Neural cell (in vitro differentiated cells): ENCODE measurements at regions not wholly inside any gene's neighbourhood (a gene's known extent, or its start where the extent isn't known, plus 50 kb on each side); places are given as distances from the start of the nearest gene placed in this dataset.

ENCODE experiments used
- H2AFZ ChIP-seq: fragments of 200-600, 300-800 bp; sonication (generic), shearing (Covaris generic); 2 replicates; pipeline ENCODE4 v1.6.0; 2014; ENCODE audit warnings: low read depth, mild to moderate bottlenecking, antibody characterized with exemption, low read length, moderate library complexity
- H3F3A ChIP-seq: fragments of 200-600 bp; shearing (Covaris generic); 2 replicates; pipeline ENCODE4 v1.6.1; 2016; ENCODE audit warnings: mild to moderate bottlenecking, moderate library complexity, mixed read lengths, antibody characterized with exemption, low read length; ENCODE audit not compliant: insufficient read depth, poor library complexity, severe bottlenecking
- H3K27ac ChIP-seq: fragments of 200-600, 300-800 bp; sonication (generic), shearing (Covaris generic); 2 replicates; pipeline ENCODE4 v1.5.1; 2014; ENCODE audit warnings: mild to moderate bottlenecking, low read length, moderate library complexity
- H3K27me3 ChIP-seq: fragments of 300-800, 200-600 bp; sonication (generic), shearing (Covaris generic); 2 replicates; pipeline ENCODE4 v1.6.0; 2014; ENCODE audit warnings: mild to moderate bottlenecking, low read depth, low read length, moderate library complexity; ENCODE audit not compliant: insufficient read depth
- H3K36me3 ChIP-seq: fragments of 300-800, 200-600 bp; sonication (generic), shearing (Covaris generic); 2 replicates; pipeline ENCODE4 v1.5.1; 2014; ENCODE audit warnings: mild to moderate bottlenecking, antibody characterized with exemption, low read length, moderate library complexity; ENCODE audit not compliant: insufficient read depth
- H3K4me2 ChIP-seq: fragments of 300-800, 200-600 bp; sonication (generic), shearing (Covaris generic); 2 replicates; pipeline ENCODE4 v1.6.0; 2014; ENCODE audit warnings: mild to moderate bottlenecking, low read length
- H3K4me3 ChIP-seq: fragments of 300-800, 200-600 bp; sonication (generic), shearing (Covaris generic); 2 replicates; pipeline ENCODE4 v1.5.1; 2014; ENCODE audit warnings: mild to moderate bottlenecking, low read length, moderate library complexity
- H3K79me2 ChIP-seq: fragments of 200-600 bp; shearing (Covaris generic); replicated peaks from 2 replicates; pipeline ENCODE4 v1.6.0; 2014; ENCODE audit warnings: mild to moderate bottlenecking, low read length, moderate library complexity; ENCODE audit not compliant: insufficient read depth
- H3K9ac ChIP-seq: fragments of 300-800, 200-600 bp; sonication (generic), shearing (Covaris generic); 2 replicates; pipeline ENCODE4 v1.6.1; 2016; ENCODE audit warnings: mild to moderate bottlenecking, low read length, mixed read lengths
- H3K9me2 ChIP-seq: fragments of 200-600 bp; shearing (Covaris generic); 2 replicates; pipeline ENCODE4 v1.6.1; 2016; ENCODE audit warnings: mild to moderate bottlenecking, low read length, mixed read lengths; ENCODE audit not compliant: insufficient read depth
- H3K9me3 ChIP-seq: fragments of 200-600, 300-800 bp; sonication (generic), shearing (Covaris generic); 2 replicates; pipeline ENCODE4 v1.6.1; 2016; ENCODE audit warnings: mild to moderate bottlenecking, mixed run types, low read length, moderate library complexity, mixed read lengths
- H4K20me1 ChIP-seq: fragments of 200-600 bp; shearing (Covaris generic); 2 replicates; pipeline ENCODE4 v1.6.1; 2016; ENCODE audit warnings: mild to moderate bottlenecking, mixed run types; ENCODE audit not compliant: insufficient read depth
- EP300 ChIP-seq: fragments of 450-650 bp; conservative IDR thresholded peaks from 2 replicates; pipeline ENCODE4 v1.6.1; 2014; ENCODE audit warnings: antibody characterized with exemption, mild to moderate bottlenecking, moderate library complexity; ENCODE audit not compliant: poor library complexity, severe bottlenecking
- EZH2 ChIP-seq: fragments of 200-600, 300-800 bp; shearing (Covaris generic), sonication (generic); IDR thresholded peaks from 2 replicates; pipeline ENCODE4 v1.6.1; 2014; ENCODE audit warnings: antibody characterized with exemption, low read length, borderline replicate concordance, mild to moderate bottlenecking; ENCODE audit not compliant: insufficient read depth, poor library complexity, severe bottlenecking
- MXI1 ChIP-seq: fragments of 450-650 bp; conservative IDR thresholded peaks from 2 replicates; pipeline ENCODE4 v1.6.1; 2014; ENCODE audit warnings: antibody characterized with exemption, mild to moderate bottlenecking; ENCODE audit not compliant: poor library complexity, severe bottlenecking
- POLR2AphosphoS5 ChIP-seq: IDR thresholded peaks from 2 replicates; pipeline ENCODE4 v1.6.1; 2012
- RAD21 ChIP-seq: fragments of 450-650 bp; conservative IDR thresholded peaks from 2 replicates; pipeline ENCODE4 v1.6.1; 2014; ENCODE audit warnings: antibody characterized with exemption, mild to moderate bottlenecking, moderate library complexity
- REST ChIP-seq: IDR thresholded peaks from 2 replicates; pipeline ENCODE4 v1.6.1; 2012; ENCODE audit warnings: borderline replicate concordance
- SMC3 ChIP-seq: fragments of 450-650 bp; conservative IDR thresholded peaks from 2 replicates; pipeline ENCODE4 v1.6.1; 2014; ENCODE audit warnings: antibody characterized with exemption, mild to moderate bottlenecking, moderate library complexity; ENCODE audit not compliant: poor library complexity
- TAF1 ChIP-seq: IDR thresholded peaks from 2 replicates; pipeline ENCODE4 v1.6.1; 2012; ENCODE audit warnings: low read depth
- TF ChIP-seq, protein P1 (sequence below): fragments of 450-650 bp; IDR thresholded peaks from 2 replicates; pipeline ENCODE4 v1.5.1; 2014; ENCODE audit warnings: antibody characterized with exemption, mild to moderate bottlenecking, moderate library complexity; ENCODE audit not compliant: poor library complexity, severe bottlenecking

DNA sequence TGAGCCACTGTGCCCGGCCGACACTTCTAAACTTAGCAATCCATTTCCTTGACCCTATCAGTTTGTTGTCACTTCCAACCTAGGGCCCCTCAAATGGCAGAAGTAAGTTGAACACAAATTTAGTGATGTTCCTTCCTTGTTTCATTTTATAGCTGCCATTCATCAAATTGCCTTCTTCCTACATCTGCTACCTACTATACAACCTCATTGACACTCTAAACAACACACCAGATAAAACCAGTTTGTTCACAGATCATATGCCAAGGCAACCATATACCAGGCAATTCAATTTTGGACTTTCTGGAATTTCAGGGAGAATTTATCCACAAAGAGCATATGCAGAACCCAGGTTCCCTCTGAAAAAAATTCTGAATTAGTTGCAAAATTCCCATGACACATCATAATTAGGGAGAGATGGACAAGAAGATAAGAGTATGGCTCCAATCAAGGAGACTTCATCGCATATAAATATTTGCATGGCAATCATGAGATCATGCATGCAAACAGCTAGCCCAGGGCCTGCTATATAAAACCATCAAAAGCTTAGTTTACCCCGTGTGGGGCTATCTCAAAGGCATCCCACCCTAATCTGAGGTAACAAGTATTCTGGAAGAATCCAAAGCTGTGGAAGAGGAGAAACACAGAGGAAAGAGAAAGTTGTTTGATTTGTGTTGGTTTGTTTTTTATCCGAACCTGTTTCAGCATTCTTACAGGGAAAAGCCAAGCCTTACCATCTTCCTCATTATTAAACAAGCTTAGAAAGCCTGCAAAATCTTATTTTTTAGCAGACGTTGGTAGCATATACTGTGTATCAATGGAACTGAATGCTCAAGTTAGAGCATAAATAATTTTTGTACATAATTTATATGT lies 132.8 kb upstream of the TNFAIP3 start:
- Histone ChIP-seq H3F3A (no peaks in the 10 kb centered on the region), H2AFZ (no peak overlapping the region), H3K79me2 (no peaks in the 10 kb centered on the region), H3K27me3 (no peaks in the 10 kb centered on the region), H3K9ac (no peak overlapping the region), H3K9me2 (no peaks in the 10 kb centered on the region), H3K4me2 (no peak overlapping the region), H4K20me1 (no peaks in the 10 kb centered on the region), H3K9me3 (no peaks in the 10 kb centered on the region), H3K36me3 (no peaks in the 10 kb centered on the region), H3K27ac (no peak overlapping the region), H3K4me3 (no peak overlapping the region)
- no peak for TF ChIP-seq TAF1
- no peak for TF ChIP-seq RAD21
- TF ChIP-seq POLR2AphosphoS5: no peak
- TF ChIP-seq, protein P1, sequence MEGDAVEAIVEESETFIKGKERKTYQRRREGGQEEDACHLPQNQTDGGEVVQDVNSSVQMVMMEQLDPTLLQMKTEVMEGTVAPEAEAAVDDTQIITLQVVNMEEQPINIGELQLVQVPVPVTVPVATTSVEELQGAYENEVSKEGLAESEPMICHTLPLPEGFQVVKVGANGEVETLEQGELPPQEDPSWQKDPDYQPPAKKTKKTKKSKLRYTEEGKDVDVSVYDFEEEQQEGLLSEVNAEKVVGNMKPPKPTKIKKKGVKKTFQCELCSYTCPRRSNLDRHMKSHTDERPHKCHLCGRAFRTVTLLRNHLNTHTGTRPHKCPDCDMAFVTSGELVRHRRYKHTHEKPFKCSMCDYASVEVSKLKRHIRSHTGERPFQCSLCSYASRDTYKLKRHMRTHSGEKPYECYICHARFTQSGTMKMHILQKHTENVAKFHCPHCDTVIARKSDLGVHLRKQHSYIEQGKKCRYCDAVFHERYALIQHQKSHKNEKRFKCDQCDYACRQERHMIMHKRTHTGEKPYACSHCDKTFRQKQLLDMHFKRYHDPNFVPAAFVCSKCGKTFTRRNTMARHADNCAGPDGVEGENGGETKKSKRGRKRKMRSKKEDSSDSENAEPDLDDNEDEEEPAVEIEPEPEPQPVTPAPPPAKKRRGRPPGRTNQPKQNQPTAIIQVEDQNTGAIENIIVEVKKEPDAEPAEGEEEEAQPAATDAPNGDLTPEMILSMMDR: no peak
- no peak for TF ChIP-seq EP300
- no peak for TF ChIP-seq SMC3
- TF ChIP-seq MXI1: no peak
- no peak for TF ChIP-seq REST
- TF ChIP-seq EZH2: no peak

- Histone ChIP-seq H4K20me1 (no peaks in the 10 kb centered on the region), H3F3A (no peaks in the 10 kb centered on the region), H3K9me3 (no peaks in the 10 kb centered on the region), H3K9ac (no peak overlapping the region), H3K4me3 (no peak overlapping the region), H3K79me2 (no peaks in the 10 kb centered on the region), H3K27ac (no peak overlapping the region), H3K4me2 (no peak overlapping the region), H2AFZ (no peak overlapping the region), H3K36me3 (no peaks in the 10 kb centered on the region), H3K9me2 (no peaks in the 10 kb centered on the region), H3K27me3 (no peaks in the 10 kb centered on the region)
- TF ChIP-seq EZH2: no peak
- TF ChIP-seq EP300: no peak
- TF ChIP-seq REST: no peak
- TF ChIP-seq SMC3: no peak
- TF ChIP-seq POLR2AphosphoS5: no peak
- no peak for TF ChIP-seq MXI1
Measured at GRCh38 chr6:137734875-137735182, 132.2 kb upstream of the TNFAIP3 start.
